Osteoblast (primary cell): ENCODE measurements at regions not wholly inside any gene's neighbourhood (a gene's known extent, or its start where the extent isn't known, plus 50 kb on each side); places are given as distances from the start of the nearest gene placed in this dataset.

ENCODE experiments used
- DNase-seq: peaks from one replicate; pipeline ENCODE4 v3.0.0; 2011; ENCODE audit warnings: low spot score, mixed read lengths; ENCODE audit not compliant: insufficient read length; ENCODE audit errors: missing footprints
- H2AFZ ChIP-seq: 2 replicates; pipeline ENCODE4 v1.6.0; 2011; ENCODE audit warnings: mild to moderate bottlenecking, low read length
- H3K27ac ChIP-seq: 2 replicates; pipeline ENCODE4 v1.5.1; 2011; ENCODE audit warnings: mild to moderate bottlenecking, low read depth, low read length, moderate library complexity
- H3K27me3 ChIP-seq: 2 replicates; pipeline ENCODE4 v1.6.0; 2012; ENCODE audit warnings: mild to moderate bottlenecking, control low read depth, inconsistent platforms, low read length, moderate library complexity; ENCODE audit not compliant: insufficient read depth
- H3K36me3 ChIP-seq: 2 replicates; pipeline ENCODE4 v1.5.1; 2011; ENCODE audit warnings: mild to moderate bottlenecking, low read length, control low read depth, moderate library complexity; ENCODE audit not compliant: insufficient read depth
- H3K4me1 ChIP-seq: 2 replicates; pipeline ENCODE4 v1.5.1; 2011; ENCODE audit warnings: mild to moderate bottlenecking, low read length, control low read depth, moderate library complexity; ENCODE audit not compliant: insufficient read depth
- H3K4me2 ChIP-seq: 2 replicates; pipeline ENCODE4 v1.6.0; 2011; ENCODE audit warnings: mild to moderate bottlenecking, low read length; ENCODE audit not compliant: insufficient read depth
- H3K4me3 ChIP-seq: fragments of 200-600 bp; sonication (generic); 3 replicates; pipeline ENCODE4 v1.5.1; 2012; ENCODE audit warnings: mild to moderate bottlenecking, low read length, inconsistent platforms; ENCODE audit not compliant: insufficient read depth
- H3K79me2 ChIP-seq: 2 replicates; pipeline ENCODE4 v1.6.0; 2012; ENCODE audit warnings: mild to moderate bottlenecking, low read length, control low read depth, inconsistent platforms; ENCODE audit not compliant: insufficient read depth
- H3K9me3 ChIP-seq: 2 replicates; pipeline ENCODE4 v1.5.1; 2011; ENCODE audit warnings: low read depth, low read length, control low read depth
- H4K20me1 ChIP-seq: 2 replicates; pipeline ENCODE4 v1.6.0; 2012; ENCODE audit warnings: mild to moderate bottlenecking, low read length, control low read depth; ENCODE audit not compliant: insufficient read depth
- CTCF ChIP-seq: IDR thresholded peaks from 2 replicates; pipeline ENCODE4 v1.5.1; 2011; ENCODE audit warnings: mild to moderate bottlenecking, low read depth, low read length, moderate library complexity; ENCODE audit errors: extremely low read depth

DNA sequence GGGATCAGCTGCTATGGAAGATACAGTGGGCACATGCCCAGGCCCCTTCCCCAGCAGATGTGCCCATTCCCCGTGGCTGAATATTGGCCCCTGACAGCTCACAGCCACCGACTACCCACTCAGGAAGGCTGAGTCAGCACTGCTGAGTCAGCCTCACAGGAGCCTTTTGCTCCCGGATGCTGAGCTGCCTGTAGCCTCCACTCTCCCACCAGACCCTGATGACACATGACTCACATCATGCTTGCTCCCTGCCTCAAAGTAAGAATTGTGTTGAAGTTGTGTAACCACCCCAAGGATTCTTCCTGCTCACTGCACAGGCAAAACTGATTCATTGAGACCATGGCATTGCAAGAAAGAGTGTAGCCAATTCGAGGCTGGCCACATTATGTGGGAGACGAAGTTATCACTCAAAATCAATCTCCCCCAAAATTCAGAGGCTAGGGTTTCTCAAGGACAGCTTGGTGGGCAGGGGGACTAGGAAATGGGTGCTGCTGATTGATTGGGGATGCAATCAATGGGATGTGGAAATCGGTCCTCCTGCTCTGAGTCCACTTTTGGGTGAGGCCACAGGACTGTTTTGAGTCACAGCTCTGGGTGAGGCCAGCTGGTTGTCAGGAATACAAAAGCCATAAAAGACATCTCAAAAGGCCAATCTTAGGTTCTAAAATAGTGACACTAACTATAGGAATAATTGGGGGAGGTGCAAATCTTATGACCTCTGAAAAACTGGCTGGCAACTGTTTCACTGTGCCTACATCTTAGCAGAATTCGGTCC lies 556.6 kb upstream of the CDH4 start:
- Histone ChIP-seq H3K4me1 (peaks cover 9% of the 10 kb centered on the region), H3K4me3 (no peak overlapping the region), H3K79me2 (no peaks in the 10 kb centered on the region), H3K4me2 (no peak overlapping the region), H3K27me3 (no peaks in the 10 kb centered on the region), H2AFZ (no peak overlapping the region), H4K20me1 (no peaks in the 10 kb centered on the region), H3K36me3 (no peaks in the 10 kb centered on the region), H3K9me3 (no peaks in the 10 kb centered on the region), H3K27ac (no peak overlapping the region)
- DNase-seq, result no peak
- no peak for TF ChIP-seq CTCF

DNA sequence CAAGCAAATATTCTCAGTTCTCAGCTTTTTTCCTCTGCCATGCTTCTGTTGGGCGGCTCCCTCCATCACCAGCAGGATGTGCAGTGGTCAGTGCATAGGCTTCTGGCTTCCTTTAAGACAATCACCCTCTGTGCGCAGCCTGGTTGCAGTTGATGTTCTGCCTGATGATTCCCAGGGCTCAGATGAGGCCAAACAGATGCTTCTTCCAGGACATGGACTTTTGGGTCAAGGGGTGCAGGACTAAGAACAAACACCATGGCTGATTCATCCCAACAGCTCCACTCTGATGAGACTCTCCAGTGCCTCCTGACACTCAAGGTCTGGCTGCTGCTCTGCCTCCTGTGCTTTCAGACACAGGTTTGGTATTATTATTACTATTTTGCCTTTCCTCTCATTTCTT lies 554.8 kb upstream of the CDH4 start:
- peaks cover 9% of the 10 kb centered on the region for H3K4me1 ChIP-seq
- no peak overlapping the region for H3K4me3 ChIP-seq
- no peak for DNase-seq

GRCh38 chr20:60700728-60701127 lies 551.3 kb upstream of the CDH4 start:
- Histone ChIP-seq H3K36me3 (no peaks in the 10 kb centered on the region), H2AFZ (no peak overlapping the region), H3K4me2 (no peak overlapping the region), H3K4me1 (peaks cover 2% of the 10 kb centered on the region), H3K27me3 (no peaks in the 10 kb centered on the region), H3K79me2 (no peaks in the 10 kb centered on the region), H3K27ac (no peak overlapping the region), H4K20me1 (no peaks in the 10 kb centered on the region), H3K4me3 (no peak overlapping the region), H3K9me3 (no peaks in the 10 kb centered on the region)
- DNase-seq, result no peak
- no peak for TF ChIP-seq CTCF

More for the DNA sequence above, 554.8 kb upstream of the CDH4 start:
- no peaks in the 10 kb centered on the region for H3K79me2 ChIP-seq
- no peaks in the 10 kb centered on the region for H4K20me1 ChIP-seq
- TF ChIP-seq CTCF, result no peak
- no peaks in the 10 kb centered on the region for H3K36me3 ChIP-seq
- H3K27me3 ChIP-seq, result no peaks in the 10 kb centered on the region
- no peak overlapping the region for H3K27ac ChIP-seq
- H3K4me2 ChIP-seq, result no peak overlapping the region
- no peaks in the 10 kb centered on the region for H3K9me3 ChIP-seq
- H2AFZ ChIP-seq, result no peak overlapping the region

DNA sequence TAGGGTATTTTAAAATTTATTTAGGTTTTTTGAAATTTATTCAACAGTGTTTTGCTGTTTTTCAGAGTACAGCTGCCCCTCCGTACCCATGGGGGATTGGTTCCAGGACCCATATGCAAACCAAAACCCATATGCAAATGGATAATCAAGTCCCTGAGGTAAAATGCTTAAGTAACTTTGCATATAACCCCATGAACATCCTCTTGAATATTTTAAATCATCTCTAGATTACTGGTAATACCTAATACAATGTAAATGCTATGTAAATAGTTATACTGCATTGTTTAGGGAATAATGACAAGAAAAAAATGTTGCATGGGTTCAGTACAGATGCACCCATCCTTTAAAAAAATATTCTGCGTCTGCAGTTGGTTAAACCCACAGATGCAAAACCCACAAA lies 547.9 kb upstream of the CDH4 start:
- TF ChIP-seq CTCF, result no peak
- H3K9me3 ChIP-seq, result no peaks in the 10 kb centered on the region
- no peaks in the 10 kb centered on the region for H3K4me1 ChIP-seq
- H2AFZ ChIP-seq, result no peak overlapping the region
- no peak overlapping the region for H3K4me3 ChIP-seq
- no peak for DNase-seq
- no peaks in the 10 kb centered on the region for H3K36me3 ChIP-seq
- no peak overlapping the region for H3K27ac ChIP-seq
- H3K27me3 ChIP-seq, result no peaks in the 10 kb centered on the region
- no peaks in the 10 kb centered on the region for H4K20me1 ChIP-seq
- H3K79me2 ChIP-seq, result no peaks in the 10 kb centered on the region
- H3K4me2 ChIP-seq, result no peak overlapping the region
